ENCODE measurements at regions not wholly inside any gene's neighbourhood (a gene's known extent, or its start where the extent isn't known, plus 50 kb on each side); places are given as distances from the start of the nearest gene placed in this dataset.

DNA sequence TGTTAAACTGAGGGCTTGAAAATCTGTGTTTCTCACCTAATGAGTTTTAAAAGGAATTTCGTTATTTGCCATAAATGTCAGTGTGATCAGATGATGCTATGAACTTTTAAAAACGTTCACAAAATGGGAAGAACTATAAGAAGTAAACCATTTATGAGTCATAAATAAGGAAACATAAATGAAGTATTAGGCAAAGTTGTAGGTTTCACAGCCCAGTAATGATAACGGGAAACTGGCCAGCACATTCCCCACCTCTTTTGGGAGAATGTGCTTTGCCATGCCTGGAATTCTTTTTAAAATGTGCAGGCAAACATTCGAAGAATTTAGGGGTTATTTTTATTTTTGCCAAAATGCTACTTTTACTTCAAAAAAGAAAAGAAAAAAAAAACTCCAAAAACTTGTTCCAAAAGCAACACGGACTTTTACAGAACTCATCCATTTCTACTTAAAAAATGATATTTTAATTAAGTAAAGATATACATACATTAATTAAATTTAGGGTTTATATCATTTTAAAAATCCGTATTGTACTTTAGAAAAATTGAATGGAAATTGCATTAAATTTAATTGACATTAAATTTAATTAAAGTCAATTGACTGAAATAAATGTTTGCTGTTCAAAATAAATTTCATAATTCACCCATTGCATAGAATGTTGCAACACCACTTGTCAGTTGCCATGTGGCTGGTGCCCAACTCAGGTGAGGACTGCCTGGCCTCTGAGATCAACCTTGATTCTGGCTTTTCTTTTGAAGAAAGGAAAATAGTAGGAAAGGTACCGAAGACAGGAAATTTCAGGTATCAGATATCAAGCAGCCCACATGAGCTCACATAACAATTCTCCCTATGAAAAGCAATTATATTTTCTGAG, 1198.5 kb downstream of the EFNB2 start:
- DNase-seq = no peak

DNA sequence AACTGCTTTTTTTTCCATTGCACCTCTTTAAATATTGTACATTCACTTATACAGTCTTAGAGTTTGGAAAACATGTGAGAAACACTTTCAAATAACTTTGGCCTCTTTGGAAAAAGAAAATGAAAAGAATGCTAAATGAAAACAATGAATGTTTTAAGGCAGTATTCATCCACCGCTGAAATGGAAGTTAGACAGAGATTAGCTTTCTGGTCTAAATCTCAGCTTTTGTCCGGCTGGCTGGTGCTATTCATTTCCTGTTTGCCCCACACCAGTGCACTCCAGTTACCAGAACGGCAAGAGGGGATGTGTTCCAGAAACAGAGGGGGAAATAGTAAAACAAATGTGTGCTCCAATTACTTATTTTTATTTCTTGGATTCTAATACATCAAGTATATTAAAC, 1201.3 kb downstream of the EFNB2 start:
- DNase-seq = no peak

DNA sequence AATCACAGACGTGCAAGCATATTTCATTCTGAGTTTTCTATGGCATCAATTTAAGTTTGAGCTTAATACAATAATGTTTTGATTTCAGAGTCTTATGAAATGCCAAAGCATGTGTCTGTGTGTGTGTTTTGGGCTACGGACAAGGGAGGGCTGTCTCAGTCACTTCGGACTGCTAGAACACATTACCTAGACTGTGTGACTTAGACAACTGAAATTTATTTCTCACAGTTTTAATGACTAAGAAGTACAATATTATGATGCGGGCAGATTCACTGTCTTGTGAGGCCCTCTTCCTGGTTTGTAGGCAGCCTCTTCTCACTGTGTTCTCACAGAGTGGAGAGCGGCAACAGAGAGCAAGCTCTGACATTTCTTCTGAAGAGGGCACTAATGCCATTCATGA, 1202.0 kb downstream of the EFNB2 start:
- no peak for DNase-seq

DNA sequence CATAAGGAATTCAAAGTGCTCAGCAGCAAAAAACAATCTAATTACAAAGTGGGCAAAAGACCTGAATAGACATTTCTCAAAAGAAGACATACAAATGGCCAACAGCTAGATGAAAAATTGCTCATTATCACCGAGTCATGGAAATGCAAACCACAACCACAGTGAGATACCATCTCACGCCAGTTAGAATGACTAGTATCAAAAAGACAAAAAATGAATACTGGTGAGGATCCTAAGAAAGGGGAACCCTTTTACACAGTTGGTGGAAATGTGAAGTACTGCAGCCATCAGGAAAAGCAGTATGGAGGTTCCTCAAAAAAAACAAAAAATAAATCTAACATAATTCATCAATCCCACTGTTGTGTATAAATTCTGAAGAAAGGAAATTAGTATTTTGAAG, 1206.1 kb downstream of the EFNB2 start:
- no peak for DNase-seq

DNA sequence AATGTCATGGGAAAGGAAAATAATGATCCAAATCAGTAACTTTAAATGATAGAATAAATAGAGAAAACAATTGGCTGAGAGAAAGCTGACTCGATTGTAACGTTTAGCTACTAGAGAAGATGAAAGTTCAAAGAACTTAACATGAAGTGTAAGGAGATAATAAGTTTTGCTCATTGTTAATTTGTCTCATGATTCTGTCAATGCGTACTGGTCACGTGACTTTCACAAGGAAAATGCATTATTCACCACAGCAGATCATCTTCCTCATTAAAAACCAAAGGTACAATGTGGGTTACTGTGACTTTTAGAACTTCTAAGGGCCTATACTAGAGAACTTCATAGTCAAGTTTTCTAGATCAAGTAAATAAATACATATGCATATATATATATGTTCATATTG, 1207.2 kb downstream of the EFNB2 start:
- DNase-seq = no peak

DNA sequence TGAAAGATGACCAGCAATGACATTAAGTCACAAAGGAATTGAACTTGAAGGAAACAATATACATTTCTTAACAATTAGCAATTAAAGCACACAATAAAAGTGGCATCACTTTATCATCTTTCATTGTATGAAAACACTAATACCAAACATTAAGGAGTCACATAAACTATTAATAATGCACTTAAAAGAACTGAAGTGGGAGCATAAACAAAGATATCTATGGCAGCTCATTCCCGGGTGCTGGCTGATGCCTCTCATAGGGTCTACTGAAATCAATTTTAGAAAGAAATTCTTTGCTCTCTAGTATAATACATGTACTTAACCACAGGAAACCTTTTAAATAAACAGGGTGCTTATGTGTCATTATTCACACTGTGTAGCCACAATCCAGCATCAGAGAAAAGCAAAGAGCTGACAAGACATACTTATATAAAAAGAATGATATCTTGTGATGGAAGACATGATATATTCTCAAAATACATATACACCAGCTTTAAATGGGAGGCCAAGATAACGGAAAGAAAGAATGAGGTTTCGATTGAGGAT, 1207.8 kb downstream of the EFNB2 start:
- DNase-seq = no peak

DNA sequence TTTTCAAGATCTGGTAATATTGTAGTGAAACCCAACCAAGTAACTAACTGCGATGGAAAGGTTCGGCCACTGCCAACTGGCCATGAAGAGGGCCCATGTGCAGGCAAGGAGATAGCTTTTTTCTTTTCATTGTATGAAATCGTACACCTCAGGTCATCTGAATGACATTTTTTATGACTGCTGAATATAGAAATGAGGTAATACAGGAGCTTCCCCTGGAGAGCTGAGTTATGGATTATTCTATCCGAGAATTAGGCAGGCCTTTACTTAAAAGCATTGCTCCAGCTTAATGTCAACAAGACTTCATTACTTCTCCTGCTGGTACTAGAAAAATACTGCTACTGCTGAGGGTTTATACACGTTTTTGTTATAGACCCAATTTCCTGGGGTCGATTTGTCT, 1215.6 kb downstream of the EFNB2 start:
- DNase-seq = no peak

DNA sequence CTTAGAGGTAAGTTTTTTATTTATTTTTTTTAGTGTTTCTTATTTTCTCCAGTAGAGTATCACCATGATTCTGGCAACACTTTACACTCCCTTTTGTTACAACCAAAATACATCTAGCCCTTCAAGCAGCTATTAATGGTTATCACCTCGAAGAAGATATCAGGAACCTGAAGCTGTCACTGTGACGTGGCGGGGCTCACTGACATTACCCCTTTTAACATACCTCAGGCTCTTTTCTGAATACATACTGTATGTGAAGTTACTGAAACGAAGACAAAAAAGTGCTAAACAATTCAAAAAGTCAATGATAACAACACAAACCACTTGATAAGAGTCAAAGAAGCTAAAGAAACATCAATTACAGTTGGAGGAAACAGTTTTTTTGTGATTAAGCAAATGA, 1218.7 kb downstream of the EFNB2 start:
- no peak for DNase-seq

DNA sequence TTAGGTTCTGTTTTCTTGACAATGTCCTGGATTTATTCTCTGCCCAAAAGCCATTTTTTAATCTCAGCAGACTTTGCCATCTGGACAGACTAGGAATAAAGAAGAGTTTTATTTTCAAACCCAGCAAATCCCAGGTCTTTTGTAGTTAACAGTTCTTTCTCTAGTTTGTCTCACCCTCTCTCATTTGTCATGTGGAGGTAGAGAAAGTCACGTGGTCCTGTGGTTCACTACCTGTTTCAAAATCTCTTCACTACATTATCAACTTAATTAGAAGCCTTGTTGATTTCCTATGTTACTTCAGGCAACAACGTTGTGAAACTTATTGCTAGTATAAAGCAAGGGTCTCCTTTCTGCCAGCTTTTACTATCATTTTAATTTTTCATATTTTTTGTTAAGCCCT, 1222.6 kb downstream of the EFNB2 start:
- DNase-seq = no peak

DNA sequence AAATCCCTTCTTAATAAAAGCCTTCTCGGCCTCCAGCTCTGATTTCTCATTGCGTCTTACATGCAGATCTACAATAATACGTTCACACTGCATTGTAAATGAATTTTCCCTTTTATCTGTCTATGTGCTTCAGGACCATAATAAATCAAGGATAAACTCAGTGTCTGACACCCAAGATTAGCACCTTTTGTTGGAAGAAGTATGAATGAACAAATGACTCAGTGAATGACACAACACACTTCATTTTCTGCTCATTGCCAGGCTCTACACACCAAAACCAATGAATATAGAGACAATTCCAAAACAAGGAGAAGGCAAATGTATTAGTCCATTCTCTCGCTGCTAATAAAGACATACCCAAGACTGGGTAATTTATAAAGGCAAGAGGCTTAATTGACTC, 1224.4 kb downstream of the EFNB2 start:
- DNase-seq = no peak

DNA sequence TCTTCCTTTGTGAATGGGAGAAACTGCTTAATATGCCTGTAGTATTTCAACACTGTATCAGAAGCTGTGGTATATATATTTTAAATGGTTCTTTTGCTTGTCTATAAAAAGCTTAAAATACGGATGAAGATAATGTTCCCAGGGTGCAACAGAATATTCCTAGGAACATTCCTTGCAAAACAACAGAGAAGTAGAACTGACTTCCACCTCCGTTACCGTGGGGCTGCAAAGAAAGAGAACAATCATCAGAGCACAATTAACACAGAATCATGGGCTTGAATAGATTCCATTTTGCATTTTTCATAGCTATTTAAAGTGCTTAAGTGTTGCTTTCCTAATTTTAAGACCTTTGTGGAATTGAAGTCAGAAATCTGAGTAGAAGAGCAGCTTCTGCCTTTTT, 1227.7 kb downstream of the EFNB2 start:
- DNase-seq = no peak

DNA sequence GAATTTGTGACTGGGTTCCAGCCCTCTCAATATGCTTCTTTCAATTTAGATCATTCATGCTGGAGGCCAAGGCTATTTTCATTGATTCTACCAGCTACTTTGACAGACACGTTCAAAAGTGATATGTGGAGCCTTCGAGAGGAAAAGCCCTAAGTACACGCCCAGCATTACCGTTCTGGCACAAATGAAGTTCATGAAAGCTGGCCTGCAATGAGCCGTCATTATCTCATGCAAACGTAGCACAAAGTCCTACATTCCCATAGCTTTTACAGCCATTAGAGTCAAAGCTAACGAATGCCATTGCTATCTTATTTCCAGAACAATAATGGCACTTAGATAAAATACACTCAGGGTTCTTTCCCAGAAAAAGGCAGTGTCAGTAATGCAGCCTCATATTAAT, 1237.6 kb downstream of the EFNB2 start:
- no peak for DNase-seq

DNA sequence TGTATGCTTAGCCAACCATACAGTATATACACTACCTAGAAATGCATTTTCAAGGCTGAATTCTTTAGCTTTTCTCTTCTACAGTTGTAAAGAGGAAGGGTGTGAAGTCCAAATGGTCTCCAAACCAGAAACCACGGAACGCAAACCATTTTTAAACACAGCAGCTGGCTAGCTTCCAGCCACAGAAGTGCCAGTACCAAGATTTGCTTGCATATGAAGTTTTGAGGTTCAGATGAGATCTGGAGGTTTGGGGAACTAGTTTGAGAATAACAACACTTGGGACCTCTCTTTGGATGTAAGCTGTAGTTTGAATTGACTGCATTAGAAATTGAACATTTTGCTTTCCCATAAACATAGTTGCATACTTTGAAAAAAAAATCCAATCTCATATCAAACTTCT, 1243.5 kb downstream of the EFNB2 start:
- peak; percentile 9 for DNase-seq

DNA sequence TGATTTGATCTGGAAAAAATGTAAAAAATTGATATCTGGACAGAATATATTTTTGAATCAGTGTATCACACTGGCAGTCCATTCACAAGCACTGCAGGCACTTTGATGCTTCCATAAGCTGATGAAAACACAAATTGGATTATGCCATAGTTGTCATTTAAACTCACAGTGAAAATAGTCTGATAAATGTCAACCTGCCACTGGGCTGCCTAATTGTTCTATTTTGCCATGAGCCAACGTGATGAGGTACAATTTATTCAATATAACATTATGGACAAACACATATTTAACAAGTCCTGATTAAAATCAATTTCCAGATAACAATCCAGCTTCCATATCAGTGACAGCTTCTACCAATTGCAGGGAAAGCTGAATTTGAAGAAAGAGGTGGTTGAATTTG, 1244.9 kb downstream of the EFNB2 start:
- no peak for DNase-seq

DNA sequence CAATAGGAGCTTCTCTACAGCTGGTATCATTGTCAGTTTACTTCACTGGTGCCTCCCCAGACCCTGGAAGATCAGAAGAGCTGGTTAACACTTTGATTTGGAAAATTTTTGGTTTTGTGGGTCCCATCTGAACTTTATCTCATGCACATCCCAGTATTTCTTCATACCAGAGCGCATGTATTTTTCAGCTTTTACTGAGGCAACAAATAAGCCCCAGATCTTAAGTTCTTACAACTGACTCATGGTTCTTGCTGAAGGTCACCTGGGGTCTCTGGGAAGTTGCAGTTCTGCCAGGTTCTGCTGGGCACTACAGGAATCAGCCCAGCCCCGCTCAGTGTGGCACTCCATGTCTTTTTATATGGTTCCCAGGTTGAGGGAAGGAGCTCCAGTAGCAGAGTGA, 1249.9 kb downstream of the EFNB2 start:
- no peak for DNase-seq

DNA sequence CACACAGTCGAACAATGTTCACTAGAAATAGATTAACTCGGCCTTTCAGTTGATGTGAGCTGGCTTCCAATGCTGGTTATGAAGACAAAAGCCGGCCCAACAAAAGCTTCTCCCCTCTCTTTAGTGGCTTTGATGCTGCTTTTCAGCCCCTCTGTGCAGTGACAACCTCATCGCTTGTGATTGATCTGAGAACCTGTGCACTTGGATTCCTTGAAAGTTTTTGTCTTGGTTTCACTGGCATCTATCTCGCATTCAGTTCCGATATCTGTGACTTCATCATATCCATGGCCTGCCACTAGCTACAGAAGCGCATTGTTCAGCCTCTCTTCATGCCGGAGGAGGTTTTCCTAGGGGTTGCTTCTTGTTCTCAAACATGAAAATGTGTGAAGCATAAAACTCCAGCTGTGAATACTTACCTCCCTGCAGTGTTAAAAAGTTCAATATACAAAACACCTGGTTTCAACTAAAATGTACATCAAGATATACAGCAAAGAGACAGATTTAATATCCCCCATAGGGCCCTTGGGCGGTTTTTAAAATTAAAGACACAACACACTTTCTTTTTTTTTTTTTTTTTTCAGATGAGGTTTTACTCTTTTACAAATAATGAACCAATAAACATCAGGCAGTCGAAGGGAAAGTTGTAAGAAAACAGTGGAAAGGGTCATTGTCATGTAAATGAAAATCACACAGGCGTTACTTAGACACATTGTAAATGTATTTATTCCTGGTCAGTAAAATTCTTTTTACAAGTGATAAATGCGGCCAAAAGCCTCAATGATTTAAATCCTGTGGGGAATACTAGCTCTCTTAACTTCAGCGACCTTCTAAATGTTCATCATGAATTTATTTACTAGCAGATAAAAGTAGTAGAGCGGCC, 1252.8 kb downstream of the EFNB2 start:
- DNase-seq = no peak

DNA sequence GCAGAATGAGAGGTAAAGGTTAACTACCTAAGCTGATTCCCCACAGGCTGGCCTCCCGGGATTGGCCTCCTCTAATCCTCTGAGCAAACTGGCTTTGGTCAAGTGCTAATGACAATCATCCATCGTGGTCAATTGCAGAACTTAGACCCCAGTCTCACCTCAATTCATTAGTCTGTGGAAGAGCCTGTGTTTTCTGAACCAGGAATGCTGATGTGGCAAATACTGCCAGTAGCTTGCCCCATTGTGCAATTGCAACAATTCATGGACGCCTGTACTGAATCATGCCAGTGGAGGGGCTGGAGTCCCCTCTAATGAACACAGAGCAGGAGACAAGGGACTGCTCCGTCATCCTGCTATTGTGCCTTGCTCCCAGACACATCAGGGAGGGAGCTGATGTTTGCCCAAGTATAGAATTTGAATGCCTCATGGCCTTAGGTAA, 1256.5 kb downstream of the EFNB2 start:
- no peak for DNase-seq

DNA sequence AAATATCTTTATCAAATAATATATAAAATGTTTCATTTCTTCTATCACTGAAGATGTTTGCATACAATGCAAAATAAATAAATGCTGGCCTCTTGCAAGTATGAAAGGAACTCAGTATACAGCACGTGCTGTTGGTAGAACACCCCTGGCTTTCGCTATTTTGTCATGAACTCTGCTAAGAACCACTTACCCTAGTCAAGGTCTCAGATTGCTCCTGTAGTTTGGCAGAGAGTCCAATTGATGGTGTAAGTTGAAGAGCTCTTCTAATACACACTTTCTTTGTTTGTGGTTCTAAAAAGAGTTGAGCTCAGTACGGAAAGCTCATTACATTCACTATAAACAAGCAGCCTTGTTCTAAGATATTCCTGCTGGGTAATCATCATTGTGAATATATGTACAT, 1258.9 kb downstream of the EFNB2 start:
- DNase-seq = no peak

DNA sequence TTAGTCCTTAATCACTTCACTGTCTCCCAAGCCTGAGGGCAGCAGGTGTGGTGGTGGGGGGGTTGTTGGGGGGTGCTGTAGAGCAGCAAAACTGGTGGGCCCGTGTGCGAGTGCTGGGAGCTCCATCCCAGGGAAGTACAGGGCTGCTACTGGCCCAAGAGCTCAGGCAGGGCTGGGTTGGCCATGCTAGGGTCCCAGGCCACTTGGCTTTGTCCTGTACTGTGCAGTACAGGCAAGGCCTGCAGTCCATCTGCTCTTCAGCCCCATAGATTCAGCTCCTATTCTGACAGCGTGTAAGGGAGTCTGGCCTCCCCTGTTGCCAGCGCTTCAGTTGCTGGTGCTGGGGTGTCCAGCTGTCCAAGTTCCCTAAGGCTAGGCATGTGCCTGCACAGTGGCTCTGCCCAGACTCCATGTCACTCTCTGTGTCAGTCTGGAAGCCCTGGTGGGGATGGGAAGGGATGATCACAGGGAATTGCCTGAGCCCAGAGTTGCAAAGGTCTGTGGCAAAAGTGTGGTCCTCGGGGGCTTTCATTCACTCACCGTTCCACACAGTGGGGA, 1261.7 kb downstream of the EFNB2 start:
- DNase-seq = no peak

DNA sequence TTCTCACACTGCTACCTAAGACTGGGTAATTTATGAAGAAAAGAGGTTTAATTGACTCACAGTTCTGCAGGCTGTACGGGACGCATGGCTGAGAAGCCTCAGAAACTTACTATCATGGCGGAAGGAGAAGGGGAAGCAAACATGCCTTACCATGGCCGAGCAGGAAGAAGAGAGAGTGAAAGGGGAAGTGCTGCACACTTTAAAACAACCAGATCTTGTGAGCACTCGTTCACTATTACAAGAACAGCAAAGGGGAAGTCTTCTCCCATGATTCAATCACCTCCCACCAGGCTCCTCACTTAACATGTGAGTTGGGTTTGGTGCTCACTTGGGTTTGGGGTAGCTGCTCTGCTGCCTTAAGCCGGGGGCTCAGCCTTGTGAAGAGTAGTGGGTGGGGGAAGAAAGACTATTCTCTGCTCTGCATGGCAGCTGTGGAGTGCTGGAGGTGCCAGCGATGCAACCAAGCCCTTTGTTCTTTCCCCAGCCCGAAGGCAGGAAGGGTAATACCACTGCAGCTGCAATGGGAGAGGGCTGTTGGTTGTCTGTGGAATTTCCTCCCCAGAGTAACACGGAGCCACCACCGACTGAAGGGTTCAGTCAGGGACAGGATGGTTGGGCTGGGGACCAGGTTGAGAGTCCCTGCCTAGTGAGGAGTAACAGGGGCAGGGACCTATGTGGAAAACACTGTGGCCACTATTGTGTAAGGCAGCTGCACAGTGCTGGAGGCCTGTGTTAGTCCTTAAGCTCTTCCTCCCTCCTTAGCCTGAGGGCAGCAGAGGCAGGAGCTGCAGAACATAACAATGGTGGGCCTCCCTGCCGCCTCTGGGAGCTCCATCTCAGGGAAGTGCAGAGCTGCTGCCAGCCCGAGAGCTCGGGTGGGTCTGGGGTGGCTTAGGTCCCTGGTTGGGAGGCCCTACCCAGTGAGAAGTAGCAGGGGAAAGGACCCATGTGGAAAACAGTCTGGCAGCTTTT, 1262.5 kb downstream of the EFNB2 start:
- peak; percentile 96 for DNase-seq

DNA sequence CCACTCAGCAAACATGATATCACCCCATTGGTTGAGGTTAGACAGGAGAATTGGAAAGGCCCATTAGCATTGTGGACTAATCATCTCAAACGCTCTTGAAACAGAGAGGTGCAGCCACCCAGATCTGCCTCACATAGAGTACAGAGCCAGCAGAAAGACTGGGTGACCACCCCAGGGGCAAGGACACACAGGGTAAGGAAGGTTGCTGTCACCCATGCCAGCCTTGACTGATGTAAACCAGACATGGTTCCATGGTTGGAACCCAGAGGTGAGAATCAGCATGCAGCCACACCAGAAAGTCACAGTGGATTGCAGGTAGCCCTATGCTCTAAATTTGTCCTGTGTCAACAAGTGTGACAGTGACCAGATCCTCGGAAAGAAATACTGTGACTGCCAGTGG, 1268.8 kb downstream of the EFNB2 start:
- no peak for DNase-seq

DNA sequence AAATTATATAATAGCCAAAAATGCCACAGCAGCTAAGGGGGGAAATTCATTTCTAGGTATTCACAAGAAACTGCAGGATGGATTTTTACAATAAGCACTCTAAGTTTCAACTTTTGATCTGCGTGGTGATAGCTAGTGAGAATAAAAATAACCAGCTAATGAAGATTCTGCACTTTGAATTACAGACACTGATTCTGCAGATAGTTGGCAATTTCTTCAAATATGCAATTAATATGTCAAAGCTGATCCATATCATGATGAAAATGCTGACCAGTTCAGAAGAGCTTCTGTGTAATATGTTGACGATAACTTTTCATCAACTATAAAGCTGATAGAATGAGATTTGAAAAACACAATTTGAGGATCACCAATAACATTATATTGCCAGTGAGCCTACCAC, 1272.9 kb downstream of the EFNB2 start:
- DNase-seq = no peak

All from MV-4-11 (cell line).